ENCODE measurements at regions not wholly inside any gene's neighbourhood (a gene's known extent, or its start where the extent isn't known, plus 50 kb on each side); places are given as distances from the start of the nearest gene placed in this dataset.

GRCh38 chr13:67696775-67697174 lies 466.6 kb upstream of the PCDH9 start:
- WGBS, 5 donors: 75 to 87% (median 84%) methylated on average over 3 of the region's 3 CpGs
- intact Hi-C loops (cut with DNase I; ENCODE audit: low total_unique reads): no loop called here
- Histone ChIP-seq H3K27ac (no peak overlapping the region), H3K36me3 (no peaks in the 10 kb centered on the region), H3K4me1 (no peaks in the 10 kb centered on the region), H3K9me3 (peaks cover 0 to 32% (median 2%) of the 10 kb centered on the region in 8 donors), H3K27me3 (replicated peaks in 1 of 7) (no peaks in the 10 kb centered on the region), H3K4me3 (no peak overlapping the region)
- DNase-seq: no peak
- TF ChIP-seq POLR2AphosphoS5 (IDR thresholded peaks at IDR 0.05): no peak
- no peak for TF ChIP-seq POLR2A (IDR thresholded peaks at IDR 0.05)
- no peak for TF ChIP-seq CTCF (IDR thresholded peaks at IDR 0.05 in 8 of 11, conservative IDR thresholded peaks at IDR 0.05 in 3 of 11)

GRCh38 chr13:67664502-67664901 lies 434.4 kb upstream of the PCDH9 start:
- DNase-seq: no peak
- no peak for TF ChIP-seq POLR2AphosphoS5 (IDR thresholded peaks at IDR 0.05)
- no peak for TF ChIP-seq POLR2A (IDR thresholded peaks at IDR 0.05)
- no peak for TF ChIP-seq CTCF (IDR thresholded peaks at IDR 0.05 in 8 of 11, conservative IDR thresholded peaks at IDR 0.05 in 3 of 11)
- Histone ChIP-seq H3K27me3 (replicated peaks in 1 of 7) (no peaks in the 10 kb centered on the region), H3K4me1 (no peaks in the 10 kb centered on the region), H3K36me3 (no peaks in the 10 kb centered on the region), H3K9me3 (peaks cover 0 to 6% (median 0%) of the 10 kb centered on the region in 8 donors), H3K27ac (no peak overlapping the region), H3K4me3 (no peak overlapping the region)
- intact Hi-C loops (cut with DNase I; ENCODE audit: low total_unique reads): no loop called here
- WGBS, 5 donors: 43 to 70% (median 59%) methylated on average over 2 of the region's 2 CpGs

GRCh38 chr13:67662997-67663396 lies 432.9 kb upstream of the PCDH9 start:
- no peak overlapping the region for H3K27ac ChIP-seq
- H3K27me3 ChIP-seq (replicated peaks in 1 of 7): no peaks in the 10 kb centered on the region
- peaks cover 0 to 3% (median 0%) of the 10 kb centered on the region in 8 donors for H3K9me3 ChIP-seq
- TF ChIP-seq POLR2A (IDR thresholded peaks at IDR 0.05): no peak
- no peak for TF ChIP-seq POLR2AphosphoS5 (IDR thresholded peaks at IDR 0.05)
- no peak for TF ChIP-seq CTCF (IDR thresholded peaks at IDR 0.05 in 8 of 11, conservative IDR thresholded peaks at IDR 0.05 in 3 of 11)
- H3K4me1 ChIP-seq: no peaks in the 10 kb centered on the region
- intact Hi-C loops (cut with DNase I; ENCODE audit: low total_unique reads): no loop called here
- H3K36me3 ChIP-seq: no peaks in the 10 kb centered on the region
- DNase-seq: no peak
- 78 to 89% (median 81%) methylated on average over 3 of the region's 3 CpGs for WGBS, 5 donors
- no peak overlapping the region for H3K4me3 ChIP-seq

- WGBS, 5 donors: 71 to 84% (median 75%) methylated on average over 3 of the region's 3 CpGs
- no peaks in the 10 kb centered on the region for H3K27me3 ChIP-seq (replicated peaks in 1 of 7)
- no peaks in the 10 kb centered on the region for H3K9me3 ChIP-seq
- TF ChIP-seq POLR2AphosphoS5 (IDR thresholded peaks at IDR 0.05) (no peak), POLR2A (IDR thresholded peaks at IDR 0.05) (no peak), CTCF (IDR thresholded peaks at IDR 0.05 in 8 of 11, conservative IDR thresholded peaks at IDR 0.05 in 3 of 11) (no peak)
- no peaks in the 10 kb centered on the region for H3K4me1 ChIP-seq
- no peaks in the 10 kb centered on the region for H3K36me3 ChIP-seq
- no peak overlapping the region for H3K4me3 ChIP-seq
- H3K27ac ChIP-seq: no peak overlapping the region
- intact Hi-C loops (cut with DNase I; ENCODE audit: low total_unique reads): no loop called here
- DNase-seq: no peak
These were observed 422.8 kb upstream of the PCDH9 start for GRCh38 chr13:67652887-67653286.

All from spleen (tissue), 11 donors.